ENCODE measurements at regions not wholly inside any gene's neighbourhood (a gene's known extent, or its start where the extent isn't known, plus 50 kb on each side); places are given as distances from the start of the nearest gene placed in this dataset.
A peak's percentile ranks its signal among the peaks of the same experiment; 100 is the strongest.

DNA sequence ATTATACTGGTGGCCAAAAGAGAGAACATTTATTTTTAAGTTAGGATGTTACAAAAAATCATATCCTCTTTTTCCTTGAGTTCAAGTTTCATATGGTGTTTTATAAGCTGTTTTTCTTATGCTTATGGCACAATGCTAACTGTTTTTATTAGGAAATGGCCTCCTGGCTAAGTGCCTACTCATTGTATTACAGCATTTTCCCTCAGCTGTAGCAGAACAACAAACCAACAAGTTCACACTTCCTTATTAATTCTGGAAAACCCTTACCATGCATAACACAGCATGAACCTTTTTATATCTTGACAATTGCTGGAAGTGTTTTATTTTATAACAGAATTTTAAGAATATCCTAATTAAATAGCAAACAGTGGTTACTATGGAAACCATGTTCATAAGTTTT is 165.8 kb downstream of the GASK1B start:
- no peak for DNase-seq

DNA sequence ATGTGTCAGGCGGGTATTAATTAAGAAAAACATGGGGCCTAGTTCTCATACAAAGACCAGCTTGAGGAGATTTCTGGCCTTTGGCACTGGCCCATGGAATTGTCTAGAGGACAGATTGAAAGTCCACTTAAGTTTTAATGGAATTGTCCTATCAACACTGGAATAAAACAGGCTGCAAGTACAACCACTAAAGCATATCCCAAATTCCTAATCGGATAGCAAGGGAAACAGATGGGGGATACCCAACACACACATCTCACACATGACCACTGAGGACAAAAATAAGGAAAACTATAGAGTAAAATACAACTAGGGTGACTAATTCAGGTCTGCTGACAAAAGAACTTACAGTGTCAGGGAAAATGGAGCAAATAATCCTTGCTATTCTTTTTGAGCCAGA is 167.8 kb downstream of the GASK1B start:
- no peak for DNase-seq

DNA sequence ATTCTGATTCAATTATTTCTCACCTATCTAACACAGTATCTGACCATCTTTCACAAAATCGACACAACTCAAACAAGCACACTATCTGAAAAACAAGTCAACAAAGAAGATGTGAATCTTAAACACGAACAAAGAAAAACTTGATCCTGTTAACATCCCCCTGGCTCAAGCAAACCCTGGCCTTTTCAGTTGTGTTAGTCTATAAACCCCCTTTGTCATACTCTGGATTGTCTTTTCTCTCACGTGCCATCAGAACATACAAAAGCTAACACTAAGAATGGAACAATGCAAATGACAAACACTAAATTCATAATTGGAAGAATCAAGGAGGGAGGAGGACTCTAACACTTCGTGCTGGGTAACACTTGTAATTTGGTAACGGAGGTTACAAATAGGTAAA is 168.7 kb downstream of the GASK1B start:
- DNase-seq = no peak

DNA sequence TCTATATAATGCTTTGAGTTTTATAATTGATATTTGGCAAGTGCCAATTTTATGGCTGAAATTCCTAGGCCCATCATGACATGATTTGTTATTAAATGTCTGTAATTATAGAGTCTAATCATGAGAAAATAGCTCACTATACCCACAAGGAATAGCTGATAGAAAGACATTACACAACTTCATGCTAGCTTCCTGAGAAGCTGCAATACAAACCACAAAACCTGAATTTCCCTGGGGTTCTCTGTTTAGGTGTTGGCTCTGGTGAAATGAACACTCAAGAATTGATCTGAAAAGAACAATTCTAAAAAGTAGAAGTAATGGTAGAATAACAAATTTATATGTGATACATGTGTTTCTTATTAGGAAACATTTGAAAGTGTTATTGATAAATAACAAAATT is 169.6 kb downstream of the GASK1B start:
- DNase-seq = no peak

DNA sequence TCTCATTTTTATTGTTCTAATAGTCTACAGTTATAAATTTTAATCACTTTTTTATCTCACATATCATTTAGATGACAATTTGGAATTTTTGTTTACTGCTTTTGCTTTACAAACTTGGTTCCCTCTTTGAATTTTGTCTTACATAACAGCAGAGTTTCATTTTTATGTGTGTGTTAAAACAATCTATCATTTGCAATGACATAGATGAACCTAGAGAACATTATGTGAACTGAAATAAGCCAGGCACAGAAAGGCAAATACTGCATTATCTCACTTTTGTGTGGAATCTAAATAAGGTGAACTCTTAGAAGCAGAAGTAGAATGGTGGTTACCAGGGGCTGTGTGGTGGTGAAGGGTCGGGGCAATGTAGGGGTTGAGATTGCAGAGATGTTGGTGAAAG is 170.7 kb downstream of the GASK1B start:
- DNase-seq = no peak

DNA sequence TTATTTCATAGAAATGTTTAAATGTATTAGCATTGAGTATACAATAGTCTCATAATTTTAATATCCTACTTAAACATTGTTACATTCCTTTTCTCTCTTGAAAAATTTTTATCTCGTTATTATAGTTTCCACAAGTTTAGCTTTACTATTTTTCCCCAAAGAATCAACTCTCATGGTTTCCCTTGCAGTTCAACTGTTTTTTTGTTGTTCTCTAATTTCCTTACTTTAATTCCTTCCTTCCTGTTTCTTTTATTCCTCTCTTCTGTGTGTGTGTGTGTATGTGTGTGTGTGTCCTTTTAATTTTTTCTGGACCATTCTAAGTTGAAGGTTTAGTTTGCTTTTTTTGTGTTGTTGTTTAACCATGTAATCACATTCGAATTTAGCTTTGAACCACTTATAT is 171.1 kb downstream of the GASK1B start:
- DNase-seq = no peak

DNA sequence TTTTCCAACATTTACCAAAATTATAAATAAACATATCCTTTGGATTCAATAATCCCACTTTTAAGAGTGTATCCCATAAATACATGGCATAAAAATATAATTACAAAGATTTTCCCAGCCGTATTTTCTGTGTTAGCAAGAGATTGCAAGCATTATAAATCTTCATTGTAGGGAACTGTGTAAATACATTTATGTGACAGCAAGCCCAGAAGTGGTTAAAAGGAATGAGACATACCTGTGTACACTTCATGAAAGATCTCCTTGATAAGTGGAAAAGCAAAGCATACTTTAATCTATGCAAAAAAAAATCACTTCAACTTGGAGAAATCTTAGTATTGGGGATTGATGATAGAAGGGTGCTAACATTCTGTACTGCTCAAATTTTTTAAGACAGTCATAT is 173.1 kb downstream of the GASK1B start:
- DNase-seq = no peak

DNA sequence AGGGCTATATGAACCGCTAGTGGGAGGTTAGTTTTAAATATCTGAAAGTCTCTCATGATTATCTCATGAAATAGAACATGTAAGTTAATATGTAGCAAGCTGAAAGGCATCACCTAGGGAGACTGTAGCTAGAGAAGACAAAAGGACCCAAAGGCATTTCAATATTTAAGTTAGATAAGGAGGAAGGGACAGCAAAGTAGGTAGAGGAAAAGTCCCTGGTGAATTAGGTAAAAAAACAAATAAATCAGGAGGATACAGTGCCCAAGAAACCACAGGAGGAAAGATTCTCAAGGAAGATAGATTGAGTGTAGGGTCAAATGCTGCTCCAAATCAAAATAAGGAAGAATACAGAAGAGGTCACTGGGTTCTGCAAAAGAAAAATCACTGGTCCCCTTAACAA is 175.5 kb downstream of the GASK1B start:
- no peak for DNase-seq

DNA sequence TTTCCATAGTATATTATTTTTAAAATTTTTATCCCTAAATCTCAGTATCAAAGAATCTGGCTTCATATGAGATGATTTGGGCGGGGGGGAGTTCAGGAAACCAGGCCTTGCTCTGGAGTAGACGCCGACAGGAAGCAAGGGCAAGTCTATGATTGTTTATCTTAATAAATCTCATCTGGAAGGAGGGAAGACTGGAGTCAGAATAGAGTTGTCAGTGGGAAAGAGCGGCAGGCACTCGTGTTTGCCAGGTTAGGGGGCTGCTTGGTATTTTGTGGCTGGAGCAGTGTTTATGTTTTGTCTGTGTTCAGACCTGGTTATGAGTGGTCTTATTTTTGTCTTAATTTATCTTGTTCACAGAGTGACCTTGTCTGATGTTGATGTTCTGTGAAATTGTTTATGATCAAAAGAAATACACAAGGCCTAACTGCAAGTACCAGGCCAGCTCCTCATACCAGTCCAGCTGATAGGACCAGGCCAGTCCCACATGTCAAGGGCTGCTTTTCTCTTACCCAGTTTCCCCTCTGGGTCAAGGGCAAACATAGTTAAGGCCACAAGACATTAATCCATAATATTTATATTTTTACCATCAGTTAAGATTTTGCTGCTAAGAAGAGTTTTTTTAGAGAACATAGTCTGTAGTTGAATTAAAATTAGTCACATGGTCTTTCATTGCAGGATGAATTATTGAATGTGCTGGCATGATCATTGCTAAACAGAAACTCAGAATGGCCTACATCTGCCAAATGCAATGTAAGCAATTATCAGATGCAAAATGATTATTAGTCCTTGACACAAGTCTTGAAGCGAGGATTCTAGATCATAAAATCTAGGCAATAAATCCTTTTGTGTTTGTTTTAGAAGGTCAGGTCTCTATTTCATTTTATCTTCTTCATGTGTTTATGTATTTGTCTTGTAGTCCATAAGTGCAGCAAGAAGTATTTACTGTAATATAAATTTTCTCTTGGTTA is 176.5 kb downstream of the GASK1B start:
- DNase-seq = no peak

DNA sequence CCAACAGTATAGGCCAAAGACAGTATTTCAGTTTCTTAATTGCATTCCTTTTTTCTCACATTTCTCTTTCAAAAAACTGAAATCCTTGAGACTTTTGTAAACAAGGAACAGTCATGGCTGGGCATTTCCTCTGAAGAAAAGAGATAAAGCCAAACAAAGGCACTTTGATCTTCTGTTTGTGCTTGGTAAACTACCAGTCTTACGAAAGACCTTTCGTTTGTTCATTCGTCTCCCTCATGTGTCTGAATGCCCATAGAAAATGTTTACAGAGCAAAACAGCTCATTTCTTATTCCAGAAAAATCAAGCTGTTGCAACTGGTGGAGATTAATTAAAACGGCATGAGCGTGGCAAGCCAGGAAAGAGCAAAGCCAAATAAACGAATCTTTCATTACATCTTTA is 178.0 kb downstream of the GASK1B start:
- no peak for DNase-seq

DNA sequence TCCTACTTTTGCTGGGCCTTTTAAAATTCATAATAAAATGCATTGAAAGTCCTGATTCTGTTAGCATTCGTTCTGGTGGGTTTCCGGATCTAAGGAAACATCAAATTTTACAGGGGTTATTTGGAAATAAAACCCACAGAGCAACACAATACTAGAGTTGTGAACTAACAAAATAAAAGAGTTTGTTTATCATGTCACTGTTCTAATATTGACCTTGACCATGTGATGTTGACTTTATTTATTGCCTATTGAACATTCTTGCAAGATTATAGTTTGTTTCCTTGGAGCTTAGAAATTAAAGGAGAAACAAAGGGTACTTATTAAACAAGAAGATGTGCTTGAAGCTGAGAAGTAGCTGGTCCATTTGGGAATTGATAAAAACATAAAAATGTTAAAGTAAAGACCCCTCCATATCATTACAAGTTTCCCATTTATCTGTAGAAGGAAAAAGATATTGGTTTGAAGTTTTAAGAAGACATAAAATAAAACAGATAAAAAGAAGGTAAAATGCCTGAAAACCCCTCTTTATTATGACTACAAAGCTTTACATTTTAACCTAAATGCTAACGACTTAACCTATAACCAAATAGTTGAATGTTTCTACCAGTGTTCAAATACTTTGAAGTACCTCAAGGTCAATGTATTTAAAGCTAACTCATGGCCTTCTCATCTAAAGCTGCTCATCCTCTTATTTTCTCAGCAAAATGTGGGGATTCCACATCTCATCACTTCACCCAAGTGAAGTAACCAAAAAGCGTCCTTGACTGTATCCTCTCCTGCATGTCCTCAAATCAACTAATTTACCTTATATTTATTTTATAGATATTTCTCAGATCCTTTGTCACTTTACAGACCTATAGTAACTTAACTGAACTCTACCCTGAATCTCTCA is 179.6 kb downstream of the GASK1B start:
- no peak for DNase-seq

DNA sequence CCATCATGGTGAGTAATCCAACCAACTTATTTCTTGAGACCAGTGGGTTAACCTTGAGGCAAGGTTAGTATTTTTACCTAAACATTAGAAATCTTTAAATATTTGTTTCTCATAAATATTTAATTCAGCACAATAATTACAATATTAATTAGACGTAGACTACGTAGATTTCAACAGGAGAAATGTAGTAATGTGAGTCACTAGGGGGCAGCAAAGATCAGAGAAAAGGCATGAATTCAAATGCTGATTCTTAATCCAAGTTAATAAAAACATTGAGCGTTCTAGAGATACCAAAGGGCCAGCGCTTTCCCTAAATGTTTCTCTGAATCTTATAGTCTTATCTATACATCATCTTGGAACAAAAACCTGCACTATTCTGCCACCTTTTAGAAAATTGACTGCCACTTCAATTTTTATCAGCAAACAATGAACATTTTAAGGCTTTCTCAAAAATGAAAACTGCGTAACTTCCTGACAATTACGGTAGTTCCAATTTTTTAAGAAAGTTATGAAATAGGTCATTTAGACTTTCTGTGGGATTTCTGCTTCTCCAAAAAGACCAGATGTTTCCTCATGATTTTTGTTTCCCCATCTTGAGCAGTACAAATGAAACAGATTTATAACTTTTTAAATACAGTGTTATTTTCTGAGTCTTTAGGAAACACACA is 180.7 kb downstream of the GASK1B start:
- peak; percentile 3 for DNase-seq

DNA sequence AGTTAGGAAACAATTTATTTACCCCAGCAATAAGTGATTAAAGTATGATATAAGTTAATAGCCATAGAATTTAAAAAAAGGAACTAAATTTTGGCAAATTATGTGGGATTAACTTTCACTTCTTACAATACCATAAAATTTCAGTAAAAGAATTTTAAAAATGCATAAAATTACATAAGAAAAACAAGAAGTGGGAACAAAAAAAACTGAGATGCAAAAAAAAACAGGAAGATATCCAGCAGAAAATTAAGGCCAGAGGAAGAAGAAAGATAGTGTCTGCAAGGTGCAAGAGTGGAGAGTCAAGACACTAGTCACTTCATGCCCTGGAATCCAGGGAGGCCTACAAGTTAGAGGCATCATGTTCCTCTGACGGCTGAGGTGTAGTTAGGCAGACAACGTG is 184.2 kb downstream of the GASK1B start:
- no peak for DNase-seq

DNA sequence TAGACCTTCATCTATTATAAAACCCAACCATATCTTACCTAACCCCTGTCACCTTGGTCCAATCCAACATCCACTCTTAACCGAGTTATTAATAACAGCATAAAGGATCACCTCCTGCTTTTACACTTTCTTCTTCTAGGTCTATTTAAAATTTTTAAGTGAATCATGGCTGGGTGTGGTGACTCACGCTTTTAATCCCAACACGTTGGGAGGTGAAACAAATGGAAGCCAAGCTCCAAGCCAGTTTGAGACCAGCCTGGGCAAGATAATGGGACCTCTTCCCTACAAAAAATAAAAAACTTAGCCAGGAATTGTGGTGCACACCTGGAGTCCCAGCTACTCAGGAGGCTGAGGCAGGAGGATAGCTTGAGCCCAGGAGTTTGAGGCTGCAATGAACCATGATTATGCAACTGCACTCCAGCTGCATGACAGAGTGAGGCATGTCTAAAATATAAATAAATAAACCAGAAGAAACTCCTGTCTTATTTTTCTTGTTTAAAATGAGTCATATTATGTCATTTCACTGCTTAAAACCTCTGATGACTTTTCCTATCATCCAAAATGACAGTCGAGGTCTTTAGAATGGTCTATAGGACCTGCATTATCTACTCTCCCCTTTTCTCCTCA is 188.4 kb downstream of the GASK1B start:
- no peak for DNase-seq

DNA sequence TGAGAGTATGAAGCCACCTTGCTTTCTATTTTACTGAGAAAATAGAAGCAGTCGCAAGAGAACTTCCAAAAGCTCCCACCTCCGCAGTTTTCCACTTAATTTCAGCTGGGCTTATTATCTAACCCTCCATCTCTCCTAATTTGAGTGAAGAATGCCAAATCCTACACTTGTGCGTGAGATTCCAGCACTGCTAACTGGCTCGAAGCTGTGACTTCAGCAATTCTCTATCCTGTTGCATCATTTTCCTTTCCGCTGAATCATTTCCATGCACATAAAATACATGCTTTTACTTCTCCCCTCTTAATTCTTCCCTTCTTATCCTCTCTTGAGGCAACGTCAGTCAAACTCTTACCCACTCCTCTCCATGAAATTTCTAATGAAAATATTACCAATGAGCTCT is 189.5 kb downstream of the GASK1B start:
- DNase-seq = no peak

DNA sequence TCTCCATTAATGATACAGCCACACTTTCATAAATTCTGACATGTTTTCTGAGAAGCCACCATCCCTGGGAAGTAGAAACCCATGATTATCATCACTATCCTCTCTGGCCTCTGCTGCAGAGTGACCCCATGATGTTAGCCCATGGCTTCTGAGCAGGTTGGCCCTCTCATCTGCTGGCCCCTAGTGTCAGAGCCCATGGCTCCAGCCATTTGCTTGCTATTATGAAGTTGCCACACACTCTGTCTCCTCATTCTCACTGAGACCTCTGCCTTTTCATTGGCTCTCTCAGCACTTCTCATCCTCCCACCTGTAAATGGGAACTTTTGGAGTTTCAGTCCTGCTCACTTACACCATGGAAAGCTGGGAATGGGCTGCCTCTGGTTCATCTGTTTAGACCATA is 192.7 kb downstream of the GASK1B start:
- DNase-seq = no peak

DNA sequence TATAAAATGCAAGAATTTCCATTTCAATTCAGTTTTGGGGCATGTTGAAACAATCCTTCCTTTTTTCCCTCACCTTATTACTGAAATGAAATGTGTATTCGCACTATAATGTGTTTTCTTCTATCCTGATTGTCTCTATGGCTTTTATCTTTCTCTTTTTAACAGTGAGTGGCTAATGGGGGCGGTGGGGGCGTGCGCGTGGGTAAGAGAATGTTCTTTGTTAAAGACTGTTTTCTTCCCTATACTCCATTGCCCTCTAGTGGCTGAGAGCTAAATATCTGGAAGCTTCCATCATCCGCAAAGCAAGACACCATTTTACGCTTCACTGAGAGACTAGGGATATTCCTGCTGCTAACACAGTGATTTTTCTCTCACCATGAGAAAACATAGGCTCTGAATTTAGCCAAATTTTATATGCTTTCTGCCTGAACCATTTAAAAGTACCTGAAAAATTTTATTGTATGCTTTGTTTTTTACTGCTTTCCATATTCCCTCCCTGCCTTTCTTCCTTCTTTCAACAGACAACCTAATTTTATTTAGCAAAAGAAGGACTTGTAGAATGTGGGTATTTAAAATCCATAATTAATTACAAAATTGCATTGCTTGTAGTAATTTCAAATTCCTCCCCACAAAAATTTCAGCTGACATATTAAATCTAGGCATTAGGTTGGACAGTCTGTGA is 194.0 kb downstream of the GASK1B start:
- DNase-seq = peak; percentile 2

DNA sequence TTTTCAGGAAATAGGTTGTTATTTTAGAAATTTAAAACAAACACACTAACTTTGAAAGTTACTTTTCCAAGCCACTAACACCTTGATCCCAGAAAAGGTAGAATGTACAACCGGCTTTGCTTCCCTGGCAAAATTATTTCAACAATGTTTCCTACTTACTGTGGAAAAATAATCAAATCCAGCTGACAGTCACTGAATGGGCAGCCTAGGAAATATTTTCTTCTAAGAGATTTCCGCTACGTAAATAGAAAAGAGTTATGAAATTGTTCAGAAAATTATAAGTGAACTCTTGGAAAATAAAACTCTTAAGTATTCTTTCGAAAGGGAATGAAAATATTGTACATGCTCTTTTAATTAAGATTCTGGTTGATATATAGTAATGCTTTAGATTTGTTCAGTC is 195.7 kb downstream of the GASK1B start:
- DNase-seq = no peak

DNA sequence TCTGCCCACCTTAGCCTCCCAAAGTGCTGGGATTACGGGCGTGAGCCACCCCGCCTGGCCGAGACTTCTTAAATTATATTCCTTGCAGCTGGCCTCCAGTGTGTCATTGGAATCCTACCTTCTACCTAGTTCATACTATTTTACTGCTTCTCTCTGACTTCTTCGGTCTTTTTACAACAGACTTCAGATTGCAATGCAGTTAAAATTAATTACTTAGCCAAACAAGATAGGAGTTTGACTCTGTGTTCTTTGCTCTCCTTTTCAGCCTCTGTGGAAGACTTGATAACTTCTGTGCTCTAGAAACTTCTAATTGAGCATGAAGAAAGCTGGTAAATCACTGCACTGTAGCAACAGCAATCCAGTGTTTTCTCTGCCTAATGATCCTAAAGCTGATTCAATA is 199.5 kb downstream of the GASK1B start:
- no peak for DNase-seq

DNA sequence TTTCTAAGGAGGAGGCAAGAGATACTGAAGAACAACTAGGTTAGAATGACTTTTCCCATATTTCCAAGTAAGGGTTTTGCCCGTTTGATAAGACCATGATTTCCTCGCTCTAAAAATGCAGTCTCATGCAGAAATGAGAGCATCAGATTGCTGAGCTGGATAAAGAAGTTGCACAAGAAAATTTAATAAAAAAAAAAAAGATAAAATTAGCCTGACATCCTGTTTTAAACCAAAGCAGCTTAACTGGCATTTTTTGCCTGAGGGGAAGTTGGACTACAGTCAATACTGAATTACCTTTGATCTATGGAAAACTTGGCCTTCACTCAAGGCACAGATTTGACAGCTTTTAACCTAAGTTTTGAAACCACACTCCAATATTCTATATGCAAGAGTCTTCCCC is 208.4 kb downstream of the GASK1B start:
- DNase-seq = no peak

DNA sequence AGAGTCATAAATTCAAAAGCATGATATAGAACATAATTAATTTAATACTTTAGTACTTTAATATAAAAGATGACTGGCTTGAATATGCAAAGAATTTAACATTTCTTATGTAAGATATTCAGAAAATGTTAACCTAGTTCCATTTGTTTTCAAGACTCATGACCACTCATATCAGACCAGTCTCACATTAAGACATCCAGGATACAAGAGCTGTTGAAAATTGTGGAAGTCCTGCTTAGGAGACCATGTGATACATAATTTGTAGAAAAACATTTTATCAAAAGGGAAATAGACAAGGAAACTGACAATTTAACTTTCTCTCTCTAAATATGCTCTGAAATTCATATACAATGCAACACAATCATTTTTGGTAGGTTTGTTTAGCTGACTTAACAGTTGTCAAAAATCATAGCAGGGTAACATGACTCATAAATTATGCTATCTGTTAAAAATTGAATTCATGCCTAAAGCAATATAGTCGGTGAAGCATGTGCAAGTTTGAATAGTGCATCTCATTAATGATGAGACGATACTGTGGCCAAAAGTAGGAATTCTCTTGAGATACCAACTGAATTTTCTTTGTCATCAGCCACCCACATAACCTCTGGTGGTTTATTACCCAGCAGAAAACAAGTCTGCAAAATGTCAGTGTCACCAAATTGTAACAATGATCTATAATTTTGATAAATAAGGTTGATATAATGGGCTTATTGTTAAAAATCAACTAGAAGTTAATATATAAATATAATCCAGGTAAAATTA is 211.4 kb downstream of the GASK1B start:
- no peak for DNase-seq

DNA sequence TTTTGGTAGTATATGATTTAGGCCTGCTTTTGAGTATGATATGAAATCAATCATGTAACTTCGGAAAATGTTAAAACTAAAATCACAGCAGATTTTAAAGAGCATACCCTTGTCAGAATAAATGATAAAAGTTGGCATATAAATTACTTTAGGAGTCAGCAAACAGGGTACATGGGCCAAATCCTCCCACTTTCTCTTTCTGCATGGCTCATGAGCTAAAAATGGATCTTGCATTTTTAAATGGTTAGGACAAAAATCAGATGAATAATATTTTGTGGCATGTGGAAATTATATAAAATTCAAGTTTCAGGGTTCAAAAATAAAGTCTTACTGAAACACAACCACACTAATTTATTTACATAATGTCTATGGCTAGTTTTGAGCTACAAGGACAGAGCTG is 214.9 kb downstream of the GASK1B start:
- no peak for DNase-seq

Measured in NCI-H1092 (cell line).